AG20443 (cell line): ENCODE measurements at regions not wholly inside any gene's neighbourhood (a gene's known extent, or its start where the extent isn't known, plus 50 kb on each side); places are given as distances from the start of the nearest gene placed in this dataset.

Source experiments
- DNase-seq: peaks from one replicate; pipeline ENCODE4 v3.0.0; 2012; ENCODE audit warnings: low spot score, mixed read lengths

DNA sequence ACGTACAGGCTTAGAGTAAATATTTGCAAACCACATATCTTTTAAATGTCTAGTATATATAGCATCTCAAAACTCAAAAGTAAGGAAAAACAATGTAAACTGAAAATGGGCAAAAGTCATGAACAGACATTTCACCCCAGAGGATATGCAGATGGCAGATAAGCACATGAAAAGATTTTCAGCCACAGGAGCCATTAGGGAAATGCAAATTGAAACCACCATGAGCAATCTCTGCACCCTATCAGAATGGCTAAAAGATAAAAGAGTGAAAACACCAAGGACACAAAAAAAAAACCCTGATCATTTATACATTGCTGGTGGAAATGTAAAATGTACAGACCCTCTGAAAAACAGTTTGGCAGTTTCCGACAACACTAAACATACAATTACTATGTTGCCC is 292.7 kb downstream of the ZNF516 start:
- no peak for DNase-seq

- DNase-seq, result no peak
These were observed 299.4 kb downstream of the ZNF516 start for GRCh38 chr18:76195601-76196000.

- DNase-seq, result no peak
These were observed 306.9 kb downstream of the ZNF516 start for GRCh38 chr18:76188097-76188496.

GRCh38 chr18:76179257-76179656 is 315.8 kb downstream of the ZNF516 start:
- DNase-seq, result no peak

GRCh38 chr18:76177160-76177559 is 317.9 kb downstream of the ZNF516 start:
- no peak for DNase-seq

GRCh38 chr18:76174451-76174850 is 320.6 kb downstream of the ZNF516 start:
- no peak for DNase-seq

- no peak for DNase-seq
These were observed 325.3 kb downstream of the ZNF516 start for GRCh38 chr18:76169733-76170132.

GRCh38 chr18:76167845-76168621 is 327.0 kb downstream of the ZNF516 start:
- DNase-seq, result no peak

DNA sequence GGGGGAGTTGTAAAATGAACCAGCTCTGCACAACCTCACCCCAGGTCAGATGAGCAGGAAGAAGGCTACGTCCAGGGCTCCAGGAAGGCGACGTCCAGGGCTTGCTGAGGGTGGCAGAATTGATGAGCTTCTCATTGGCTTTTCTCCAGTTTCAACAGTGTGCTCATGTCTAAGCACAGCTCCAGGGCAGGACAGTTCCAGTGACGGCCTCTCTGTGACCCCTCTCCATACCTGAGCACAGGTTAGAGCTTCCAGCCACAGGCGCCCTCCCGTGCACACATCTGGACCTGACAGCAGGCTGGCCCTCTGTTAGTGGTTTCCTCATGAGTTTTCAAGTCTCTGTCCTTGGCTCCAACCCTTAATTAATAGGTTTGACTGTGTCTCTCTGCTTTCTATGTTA is 327.6 kb downstream of the ZNF516 start:
- no peak for DNase-seq

- DNase-seq, result no peak
These were observed 332.2 kb downstream of the ZNF516 start for GRCh38 chr18:76162886-76163285.

- DNase-seq, result no peak
These were observed 333.1 kb downstream of the ZNF516 start for GRCh38 chr18:76161983-76162382.

DNA sequence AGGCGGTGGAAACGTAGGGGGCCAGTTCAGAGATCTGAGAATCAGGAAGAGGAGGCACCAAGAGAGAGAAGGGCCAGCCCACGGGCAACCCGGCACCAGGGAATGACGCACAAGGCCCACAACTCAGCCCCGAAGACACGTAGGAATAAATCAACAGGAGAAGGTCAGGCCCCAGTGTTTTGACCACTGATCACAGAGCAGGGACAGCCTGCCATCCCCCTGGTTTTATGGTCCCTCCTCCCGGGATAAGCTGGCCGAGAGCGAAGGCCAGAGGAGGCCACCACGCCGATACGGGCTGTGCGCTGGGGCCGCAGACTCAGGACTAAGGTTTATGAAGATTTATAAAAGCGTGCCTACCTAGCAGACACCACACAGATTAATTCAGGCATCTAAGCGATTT is 341.4 kb downstream of the ZNF516 start:
- DNase-seq, result no peak

DNA sequence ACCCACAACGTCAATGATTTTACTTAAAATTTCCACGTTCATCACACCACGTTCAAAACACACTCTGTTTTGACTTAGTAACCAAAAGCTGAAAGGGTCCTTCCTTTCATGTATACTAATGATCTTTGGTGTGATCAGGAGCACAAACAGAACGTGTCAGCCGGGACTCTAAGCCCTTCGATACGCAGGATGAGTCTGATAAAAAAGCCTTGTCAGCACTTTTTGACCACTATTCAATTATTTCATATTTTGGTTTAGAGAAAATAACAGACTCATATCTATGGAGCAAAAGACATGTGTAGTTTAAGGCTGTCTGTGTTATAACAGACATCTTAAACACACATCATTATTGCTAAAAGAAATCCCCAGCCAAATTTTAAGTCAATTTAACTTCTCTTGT is 345.3 kb downstream of the ZNF516 start:
- no peak for DNase-seq

DNA sequence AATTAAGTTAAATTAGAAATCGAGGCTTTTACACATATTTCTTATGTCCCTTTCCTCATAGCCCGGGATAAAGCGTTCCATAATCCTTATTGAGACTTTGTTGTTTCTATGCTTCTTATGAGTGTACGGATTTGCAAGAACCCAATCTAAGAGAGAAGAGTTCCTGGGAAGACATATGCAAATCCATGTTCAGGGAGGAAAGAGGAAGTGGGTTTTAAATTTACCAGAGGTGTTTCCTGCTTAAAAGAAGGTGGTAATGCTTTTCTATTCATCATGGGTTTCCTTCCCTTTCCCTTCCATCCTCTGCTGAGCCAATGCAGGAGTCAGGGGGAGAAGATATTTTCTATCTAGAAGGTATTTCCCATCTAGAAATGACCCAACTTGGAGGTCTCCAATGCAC is 345.8 kb downstream of the ZNF516 start:
- no peak for DNase-seq

GRCh38 chr18:76145521-76146376 is 349.3 kb downstream of the ZNF516 start:
- no peak for DNase-seq

DNA sequence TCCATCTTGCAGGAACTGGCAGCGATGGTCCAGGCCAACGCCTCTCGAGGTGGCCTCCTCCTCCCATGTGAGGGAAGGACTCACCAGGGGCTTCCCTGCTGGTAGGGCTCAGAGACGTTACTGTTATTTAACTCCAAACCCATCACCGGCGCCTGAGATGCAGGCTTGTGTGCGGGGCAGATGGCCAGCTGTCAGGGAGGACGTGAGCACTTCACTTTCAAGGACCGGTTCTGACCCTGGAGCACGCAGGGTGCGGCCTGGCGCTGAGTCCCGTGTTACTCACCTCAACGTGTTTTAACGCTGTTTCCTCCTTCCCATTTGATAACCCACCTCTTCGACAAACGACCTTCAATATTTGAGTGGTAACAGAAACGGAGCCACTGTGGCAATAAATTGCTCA is 350.2 kb downstream of the ZNF516 start:
- no peak for DNase-seq

- DNase-seq, result no peak
These were observed 352.4 kb downstream of the ZNF516 start for GRCh38 chr18:76142611-76143010.

DNA sequence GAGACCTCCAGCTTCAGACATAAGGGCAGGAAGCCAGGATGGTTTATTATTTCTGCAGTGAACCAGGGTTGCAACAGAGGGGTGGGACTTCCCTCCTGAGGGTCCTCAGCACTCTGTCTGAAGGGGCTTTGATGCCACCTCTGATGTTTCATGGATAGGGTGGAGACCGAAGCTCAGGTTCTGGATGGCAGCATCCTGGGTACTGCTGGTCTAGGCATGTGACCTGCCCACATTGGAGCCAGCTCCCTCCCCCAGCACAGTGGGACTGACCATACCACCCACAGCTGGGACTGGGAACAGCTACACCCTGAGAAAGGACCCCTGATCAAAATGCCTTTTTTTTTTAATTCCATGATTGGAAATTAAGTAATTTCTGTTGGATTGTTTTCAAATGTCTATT is 355.2 kb downstream of the ZNF516 start:
- no peak for DNase-seq

DNA sequence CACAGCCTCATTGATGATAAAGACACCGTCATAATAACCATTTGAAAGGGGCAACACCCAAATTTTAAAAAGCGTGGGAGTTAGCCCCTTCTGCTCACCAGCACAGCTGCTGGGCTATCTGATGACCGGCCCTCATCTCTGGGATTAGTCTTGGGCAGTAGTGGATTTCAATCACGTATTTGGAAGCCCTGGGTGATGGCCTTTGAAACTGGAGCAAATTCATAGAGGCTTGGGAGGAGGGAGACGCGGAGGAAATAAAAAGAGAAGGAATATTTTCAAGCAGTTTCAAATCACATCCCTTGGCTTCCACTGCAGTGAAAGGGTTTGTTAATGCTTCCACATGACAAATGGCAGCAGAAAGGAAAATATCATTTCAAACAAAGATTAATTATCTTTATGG is 357.8 kb downstream of the ZNF516 start:
- no peak for DNase-seq

- DNase-seq, result no peak
These were observed 358.3 kb downstream of the ZNF516 start for GRCh38 chr18:76136701-76137100.

DNA sequence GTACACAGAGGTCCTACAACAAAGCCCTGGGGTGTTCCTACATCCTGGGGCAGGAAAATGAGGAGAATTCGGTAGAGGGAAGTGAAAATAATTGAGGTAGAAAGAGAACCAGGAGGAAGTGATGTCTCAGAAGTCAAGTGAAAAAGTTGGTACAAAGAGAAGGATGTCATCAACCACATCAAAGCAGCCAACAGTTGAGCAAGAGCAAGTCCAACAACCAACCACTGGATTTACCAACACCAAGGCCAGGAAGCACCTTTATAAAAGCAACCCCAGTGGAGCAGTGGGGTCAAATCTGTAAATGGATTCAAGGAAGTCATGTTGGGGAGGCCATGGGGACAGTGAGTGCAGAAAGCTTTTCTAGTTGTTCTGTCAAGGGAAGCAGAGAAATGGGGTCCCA is 360.4 kb downstream of the ZNF516 start:
- no peak for DNase-seq

DNA sequence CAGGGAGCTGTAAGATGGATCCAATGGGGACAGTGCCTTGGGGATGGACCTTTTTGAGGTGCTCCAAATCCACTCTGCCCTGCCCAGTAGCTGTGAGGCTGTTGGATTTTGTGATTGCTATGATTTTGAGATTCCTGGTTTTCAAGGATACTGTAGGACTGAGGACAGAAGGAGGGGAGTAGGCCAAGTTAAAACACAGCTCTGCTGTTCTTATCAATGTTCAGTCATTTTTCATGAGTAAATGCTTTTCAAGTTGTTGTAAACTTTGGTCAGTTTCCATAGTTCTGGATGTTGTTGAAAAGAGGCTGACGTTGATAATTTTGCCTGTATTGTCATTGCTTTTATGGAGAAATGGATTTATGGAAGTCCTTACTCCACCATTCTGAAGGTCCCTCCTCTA is 361.2 kb downstream of the ZNF516 start:
- no peak for DNase-seq

GRCh38 chr18:76131738-76132137 is 363.3 kb downstream of the ZNF516 start:
- no peak for DNase-seq
